GM19238 (cell line): ENCODE measurements at regions not wholly inside any gene's neighbourhood (a gene's known extent, or its start where the extent isn't known, plus 50 kb on each side); places are given as distances from the start of the nearest gene placed in this dataset.
"Not testable (repeated sequence)": the region's sequence is repeated elsewhere in the genome, so short reads cannot be mapped to it uniquely, and the experiment has no call there.

Source experiments
- DNase-seq: peaks from one replicate; pipeline ENCODE4 v3.0.0; 2011; ENCODE audit warnings: low spot score; ENCODE audit not compliant: insufficient read length

DNA sequence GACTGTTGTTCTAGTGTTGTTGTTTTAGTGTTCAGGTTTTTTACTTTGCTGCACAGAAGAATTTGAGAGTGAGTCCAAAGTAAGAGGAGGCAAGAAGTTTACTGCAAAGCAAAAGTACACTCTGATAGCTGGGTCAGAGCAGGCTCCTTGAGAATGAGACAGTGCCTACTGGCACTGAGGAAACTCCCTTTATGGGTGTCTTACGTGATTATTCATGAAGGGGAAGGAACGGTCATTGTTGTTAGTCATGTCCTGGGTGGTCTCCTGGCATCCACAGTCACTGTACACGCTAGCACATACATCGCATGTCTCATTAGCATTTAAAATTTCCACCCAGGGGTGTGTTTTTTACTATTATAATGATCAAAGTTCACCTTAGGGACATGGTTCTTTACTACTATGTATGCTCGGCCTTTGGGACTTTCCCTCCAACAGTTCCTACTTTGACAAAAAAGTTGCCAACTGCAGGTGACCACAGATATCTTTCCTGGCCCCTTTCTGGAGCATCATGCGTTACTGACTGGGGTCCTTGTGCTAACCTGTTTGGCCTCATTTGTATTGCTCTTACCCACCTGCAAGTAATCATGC, 688.9 kb upstream of the AMOT start:
- DNase-seq, result no peak

DNA sequence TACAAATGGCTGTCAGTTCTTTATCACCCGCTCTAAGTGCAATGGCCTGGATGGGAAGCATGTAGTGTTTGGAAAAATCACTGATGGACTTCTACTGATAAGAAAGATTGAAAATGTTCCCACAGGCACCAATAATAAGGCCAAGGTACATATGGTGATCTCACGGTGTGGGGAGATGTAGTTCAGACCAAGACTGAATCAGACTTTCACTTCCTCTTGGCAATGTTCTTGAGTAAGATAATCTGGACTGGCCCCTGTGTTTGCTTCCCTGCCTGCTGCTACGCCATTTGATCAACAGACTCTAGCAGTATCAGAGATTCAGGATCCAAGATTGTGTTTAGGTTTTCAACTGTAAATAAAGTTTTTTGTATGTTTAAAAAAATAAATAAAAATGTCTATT, 682.2 kb upstream of the AMOT start:
- no peak for DNase-seq

DNA sequence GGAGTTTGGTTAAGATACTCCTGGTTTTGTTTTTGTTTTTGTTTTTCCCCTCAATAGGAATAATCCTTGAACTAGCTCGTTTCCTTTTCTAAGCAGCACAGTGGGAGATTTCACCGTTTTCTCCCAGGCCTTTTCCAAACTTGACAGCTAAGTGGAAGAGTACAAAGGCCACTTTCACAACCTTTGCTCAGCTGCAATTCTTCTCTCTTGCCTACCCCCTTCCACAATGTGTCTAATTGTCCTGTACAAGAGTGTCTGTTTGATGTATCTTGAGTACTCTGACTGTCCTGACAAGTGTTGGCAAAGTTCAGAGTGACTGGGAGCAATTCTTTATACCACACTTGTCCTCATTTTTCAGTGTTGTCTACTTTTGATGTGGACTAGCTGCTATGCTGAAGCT, 674.3 kb upstream of the AMOT start:
- DNase-seq, result no peak

DNA sequence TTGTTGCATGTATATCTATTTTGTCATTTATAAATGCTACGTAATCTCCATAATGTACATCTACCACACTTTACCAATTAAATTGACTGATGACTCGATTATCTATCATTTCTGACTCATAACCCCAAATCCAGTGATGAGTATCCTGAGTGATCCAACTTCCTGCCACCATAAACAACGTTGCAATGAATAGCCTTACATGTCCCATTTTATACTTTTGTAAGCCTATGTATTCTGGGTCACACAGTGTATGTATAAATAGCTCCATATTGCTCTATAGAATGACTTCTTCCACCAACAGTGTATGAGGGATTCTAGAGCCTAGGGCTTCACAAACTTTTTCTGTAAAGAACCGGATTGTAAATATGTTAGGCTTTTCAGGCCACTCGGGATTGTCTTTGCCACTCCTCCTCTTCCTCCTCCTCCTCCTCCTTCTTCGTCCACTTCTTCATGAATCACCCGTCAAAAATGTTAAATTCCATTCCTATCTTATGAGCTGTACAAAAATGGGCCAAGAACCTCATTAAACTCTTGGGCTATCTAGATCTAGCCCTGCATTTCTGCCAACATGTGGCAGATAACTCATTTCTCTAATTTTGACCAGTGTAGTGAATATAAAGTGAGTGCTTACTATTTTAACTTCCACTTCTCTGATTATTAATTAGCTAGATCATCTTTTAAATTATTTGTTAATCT, 672.2 kb upstream of the AMOT start:
- DNase-seq, result no peak

DNA sequence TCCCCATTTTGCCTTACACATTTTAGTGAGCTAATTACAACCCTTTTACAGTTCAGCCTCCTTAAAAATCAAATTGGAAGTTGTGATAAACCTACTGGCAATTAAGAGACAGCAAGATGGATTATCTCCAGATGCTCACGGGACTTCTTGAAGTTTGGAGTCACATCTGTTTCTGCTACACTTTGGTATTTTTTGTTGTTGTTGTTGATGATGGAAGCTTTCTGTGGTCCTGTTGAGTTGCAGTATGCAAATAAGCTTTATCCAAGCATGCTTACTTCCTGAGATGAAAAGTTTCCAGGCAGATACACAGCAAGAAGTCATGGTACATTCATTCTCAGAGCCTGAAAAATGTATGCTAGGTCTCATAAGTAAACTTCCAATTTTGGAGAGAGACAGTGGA, 670.0 kb upstream of the AMOT start:
- DNase-seq, result no peak

DNA sequence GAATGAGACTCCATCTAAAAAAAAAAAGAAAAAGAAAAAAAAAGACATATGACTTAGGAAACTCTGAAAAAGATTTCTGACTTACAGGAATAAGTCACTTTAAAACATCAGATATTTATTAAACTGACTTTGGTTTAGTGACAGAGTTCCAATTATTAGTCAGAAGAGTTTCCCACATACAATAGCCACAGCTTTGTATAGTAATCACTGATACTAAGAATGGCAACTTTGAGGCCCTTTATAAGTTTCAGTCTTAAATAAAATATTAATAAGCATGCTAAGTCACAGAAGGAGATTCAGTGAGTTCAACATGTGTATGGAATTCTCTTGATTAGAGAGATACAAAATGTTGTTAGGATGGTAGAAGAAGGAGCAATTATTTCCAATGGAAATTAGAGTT, 652.3 kb upstream of the AMOT start:
- no peak for DNase-seq

DNA sequence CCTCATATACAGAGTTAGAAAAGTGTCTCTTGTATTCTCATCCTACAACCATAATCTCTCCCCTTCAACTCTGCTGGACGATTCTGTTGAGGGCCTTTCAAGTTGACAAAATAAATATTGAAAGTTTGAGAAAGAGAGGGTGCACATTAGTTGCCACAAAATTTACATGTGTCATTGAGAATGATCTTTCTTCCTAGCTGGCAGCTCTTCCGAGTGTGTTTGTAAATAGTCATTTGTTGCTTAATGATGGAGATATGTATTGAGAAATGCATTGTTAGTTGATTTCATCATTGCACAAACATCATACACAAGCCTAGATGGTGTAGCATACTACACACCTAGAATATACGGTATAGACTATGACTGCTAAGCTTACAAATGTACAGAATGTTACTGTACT, 632.8 kb upstream of the AMOT start:
- no peak for DNase-seq

DNA sequence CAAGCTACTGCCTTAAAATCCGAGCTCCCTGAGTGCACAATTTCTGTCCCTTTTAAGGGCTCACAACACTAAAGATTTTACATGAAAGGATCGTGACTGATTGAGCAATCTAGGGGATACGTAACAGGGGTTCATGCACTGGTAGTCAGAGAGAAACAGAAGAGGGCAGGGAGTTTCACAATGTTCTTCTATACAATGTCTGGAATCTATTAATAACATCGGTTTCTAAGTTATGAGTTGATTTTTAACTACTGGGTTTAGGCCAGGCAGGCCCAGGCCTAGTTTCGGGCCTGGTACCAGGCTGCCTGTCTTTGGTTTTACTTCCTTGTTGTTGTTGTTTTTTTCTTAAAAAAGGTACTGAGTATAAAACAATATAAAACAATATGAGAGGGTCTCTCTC, 632.4 kb upstream of the AMOT start:
- not testable (repeated sequence) for DNase-seq

DNA sequence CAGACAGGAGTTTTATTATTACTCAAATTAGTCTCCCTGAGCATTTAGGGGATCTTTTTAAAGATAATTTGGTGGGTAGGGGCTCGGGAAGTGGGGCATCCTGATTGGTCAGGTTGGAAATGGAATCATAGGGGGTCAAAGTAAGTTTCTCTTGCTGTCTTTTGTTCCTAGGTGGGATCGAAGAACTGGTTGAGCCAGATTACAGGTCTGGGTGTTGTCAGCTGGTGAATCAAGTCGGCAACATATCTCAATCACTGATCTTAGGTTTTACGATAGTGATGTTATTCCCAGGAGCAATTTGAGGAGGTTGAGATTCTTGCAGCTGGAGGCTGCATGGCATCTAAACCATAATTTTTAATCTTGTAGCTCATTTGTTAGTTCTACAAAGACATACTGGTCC, 629.5 kb upstream of the AMOT start:
- no peak for DNase-seq

DNA sequence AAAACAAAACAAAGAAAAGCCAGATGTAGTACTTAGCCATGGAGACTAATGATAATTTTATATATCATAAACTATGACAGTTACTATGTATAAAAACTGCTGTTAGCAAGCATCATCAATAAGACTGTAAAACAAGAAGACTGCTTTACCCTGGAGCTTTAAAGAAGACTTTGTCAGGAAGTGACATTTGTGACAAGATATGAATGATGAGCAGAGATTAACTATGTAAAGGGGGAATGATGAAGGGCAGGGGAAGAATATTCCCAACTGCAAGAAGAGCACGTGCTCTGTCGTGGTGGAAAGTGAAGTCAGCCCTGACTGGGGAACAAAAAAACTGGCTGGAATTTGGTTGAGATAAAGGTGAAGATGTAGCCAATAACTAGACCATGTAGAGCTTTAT, 617.1 kb upstream of the AMOT start:
- no peak for DNase-seq

DNA sequence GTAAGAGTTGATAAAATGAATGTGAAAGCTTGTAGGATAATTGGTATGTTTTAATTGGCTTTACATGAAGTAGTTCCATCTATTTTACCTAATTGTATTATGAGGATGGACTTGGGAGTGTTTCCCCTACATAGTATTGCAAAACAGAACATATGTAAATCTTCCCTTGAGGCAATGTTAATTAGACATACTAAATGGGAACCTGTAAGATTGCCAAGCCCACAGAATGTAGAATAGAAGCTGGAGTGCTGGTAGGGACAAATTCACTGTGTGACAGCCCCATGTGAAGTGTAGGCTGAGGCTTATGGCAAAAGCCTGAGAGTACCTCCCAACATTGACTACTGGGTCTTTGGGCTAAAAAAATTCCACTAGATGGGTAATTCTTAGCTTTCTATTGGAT, 615.0 kb upstream of the AMOT start:
- no peak for DNase-seq

DNA sequence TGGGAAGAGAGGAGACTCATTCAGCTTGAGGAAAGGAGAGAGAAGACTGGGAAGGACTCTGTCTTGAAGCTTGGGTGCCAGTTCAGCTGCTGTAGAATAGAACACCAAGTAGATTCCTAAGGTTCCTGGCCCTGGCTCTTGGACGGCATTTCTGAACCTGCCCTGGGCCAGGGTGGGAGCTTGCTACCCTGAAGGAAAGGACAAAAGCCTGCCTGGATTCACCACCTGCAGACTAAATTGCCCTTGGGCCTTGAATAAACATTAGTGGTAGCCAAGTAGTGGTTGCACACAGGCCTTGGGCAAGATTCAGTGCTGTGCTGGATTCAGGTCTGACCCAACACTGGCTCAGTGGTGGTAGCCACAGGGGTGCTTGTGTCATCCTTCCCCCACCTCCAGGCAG, 588.4 kb upstream of the AMOT start:
- DNase-seq, result no peak

DNA sequence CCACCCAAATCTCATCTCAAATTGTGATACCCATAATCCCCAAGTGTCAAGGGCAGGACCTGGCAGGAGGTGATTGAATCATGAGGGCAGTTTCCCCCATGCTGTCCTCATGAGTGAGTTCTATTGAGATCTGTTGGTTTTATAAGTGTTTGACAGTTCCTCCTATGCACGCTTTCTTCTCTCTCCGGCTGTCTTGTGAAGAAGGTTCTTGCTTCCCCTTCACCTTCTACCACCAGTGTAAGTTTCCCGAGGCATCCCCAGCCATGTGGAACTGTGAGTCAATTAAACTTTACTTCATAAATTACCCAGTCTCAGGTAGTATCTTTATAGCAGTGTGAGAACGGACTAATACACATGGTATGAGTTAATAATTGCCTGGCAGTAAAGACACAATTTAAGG, 581.7 kb upstream of the AMOT start:
- no peak for DNase-seq

DNA sequence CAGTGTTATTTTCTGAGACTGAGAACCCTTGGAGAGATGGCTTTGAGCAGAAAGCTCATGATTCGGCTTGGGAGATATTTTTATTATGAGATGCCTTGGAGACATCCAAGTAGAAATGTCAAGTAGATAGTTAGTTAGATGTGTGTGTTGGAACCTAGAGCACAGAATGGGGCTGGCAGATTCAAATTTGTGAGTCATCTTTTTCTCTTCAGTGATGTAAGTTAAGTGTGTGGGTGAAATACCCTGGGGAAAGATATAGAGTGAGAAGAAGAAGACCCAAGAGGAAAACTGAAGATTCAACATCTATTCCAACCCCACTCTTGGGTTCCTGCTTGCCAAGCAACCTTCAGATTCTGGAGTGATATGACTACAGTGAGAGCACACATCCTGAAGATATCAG, 580.8 kb upstream of the AMOT start:
- DNase-seq, result no peak

DNA sequence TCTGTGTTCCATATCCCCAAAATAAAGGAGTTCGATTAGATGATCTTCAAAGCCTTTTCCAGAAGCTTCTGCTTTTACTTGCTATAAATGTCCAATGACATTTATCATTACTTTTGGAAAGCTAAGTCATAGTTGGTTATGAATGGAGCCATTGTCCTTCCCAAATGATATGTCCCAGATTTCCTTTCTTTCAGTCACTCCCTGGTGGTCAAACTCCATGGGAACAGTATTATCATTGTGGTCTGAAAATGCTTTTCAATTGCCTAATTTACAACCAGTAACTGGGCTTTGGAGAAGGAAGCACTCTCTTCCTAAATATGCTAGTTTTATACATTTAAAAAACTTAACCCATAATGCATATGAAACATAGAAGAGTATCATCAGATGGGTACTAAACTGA, 571.5 kb upstream of the AMOT start:
- DNase-seq, result no peak

DNA sequence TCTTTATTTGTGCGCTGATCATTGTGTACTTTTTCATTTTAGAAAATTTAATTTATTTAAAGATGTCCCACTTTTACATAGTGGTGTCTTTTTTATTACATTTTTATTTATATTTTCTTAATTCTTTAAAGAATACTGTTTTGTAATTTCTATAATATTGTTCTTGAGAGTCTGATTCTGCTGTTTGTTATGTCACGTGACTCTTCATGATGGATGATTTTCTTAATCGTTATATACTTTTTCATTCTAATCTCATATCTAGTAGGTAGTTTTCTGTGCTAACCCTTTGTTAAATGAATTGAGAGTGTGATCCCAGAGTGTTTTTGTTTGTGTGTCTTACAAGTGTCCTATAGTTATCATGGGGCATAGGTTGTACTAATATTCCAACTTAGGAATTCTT, 568.2 kb upstream of the AMOT start:
- no peak for DNase-seq

DNA sequence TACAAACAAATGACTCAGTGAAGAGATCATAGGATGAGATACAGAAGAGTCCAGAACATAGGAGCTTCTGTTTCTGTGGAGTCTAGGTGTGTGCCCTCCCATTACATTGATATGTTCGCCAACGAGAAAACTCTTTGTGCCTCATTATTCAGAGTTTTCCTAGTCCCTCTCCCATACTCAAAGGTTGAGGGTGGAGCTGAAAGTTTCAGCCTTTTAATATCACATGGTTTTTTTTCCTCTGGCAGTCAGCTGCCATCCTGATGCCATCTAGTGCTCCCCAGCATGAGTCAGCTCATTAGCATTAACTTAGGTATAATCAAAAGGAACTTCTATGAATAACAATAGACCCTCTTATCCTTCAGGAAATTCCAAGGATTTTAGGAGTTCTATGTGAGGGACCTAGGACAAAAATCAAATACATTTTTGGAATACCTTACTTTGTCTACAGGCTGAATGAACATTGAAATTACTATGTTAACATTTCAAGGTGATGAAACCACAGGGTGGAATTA, 559.6 kb upstream of the AMOT start:
- no peak for DNase-seq

DNA sequence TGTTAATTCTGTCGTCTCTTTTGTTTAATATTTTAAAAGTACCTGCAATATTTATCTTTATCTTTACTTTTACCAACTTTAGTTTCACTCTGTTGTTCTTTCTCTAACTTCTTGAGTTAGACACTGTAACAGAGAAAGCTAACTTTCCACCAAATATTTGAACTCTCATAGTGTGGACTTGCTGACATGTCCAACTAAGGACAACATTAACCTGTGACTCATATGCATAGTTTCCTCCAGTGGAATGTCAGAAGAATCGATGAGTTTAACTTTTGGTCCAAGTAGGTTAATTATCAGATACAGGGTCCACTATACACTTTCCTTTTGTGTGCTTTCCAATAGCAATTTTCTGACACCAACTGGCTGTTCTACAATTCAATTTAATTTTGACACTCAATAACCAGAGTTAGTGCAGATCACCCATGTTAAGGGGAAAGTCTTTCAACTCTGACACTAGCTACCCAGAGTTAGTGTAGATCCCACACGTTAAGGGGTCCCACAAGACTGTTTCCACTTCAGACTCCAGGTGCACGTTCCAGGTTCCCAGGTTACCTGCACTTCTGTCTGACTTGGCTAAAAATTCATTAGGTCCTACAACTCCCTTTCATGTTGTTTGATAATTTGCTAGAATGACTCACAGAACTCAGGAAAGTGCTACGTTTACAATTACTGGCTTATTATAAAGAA, 559.0 kb upstream of the AMOT start:
- no peak for DNase-seq

DNA sequence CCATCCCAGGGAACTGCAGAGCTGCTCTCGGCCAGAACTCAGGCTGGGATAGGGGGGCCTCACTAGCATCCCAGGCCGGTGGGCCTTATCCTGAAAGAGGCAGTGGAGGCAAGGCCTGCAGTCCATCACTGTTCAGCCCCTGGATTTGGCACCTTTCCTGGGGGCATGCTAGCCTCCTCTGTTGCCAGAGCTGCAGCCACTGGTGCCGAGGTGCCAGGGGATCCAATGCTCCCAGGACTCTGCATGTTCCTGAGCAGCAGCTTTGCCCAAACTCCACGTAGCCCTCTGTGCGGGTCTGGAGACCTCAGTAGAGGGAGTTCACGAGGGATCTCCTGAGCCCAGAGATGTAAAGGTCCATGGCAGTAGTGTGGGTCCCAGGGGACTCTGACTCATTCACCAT, 551.7 kb upstream of the AMOT start:
- DNase-seq, result no peak

DNA sequence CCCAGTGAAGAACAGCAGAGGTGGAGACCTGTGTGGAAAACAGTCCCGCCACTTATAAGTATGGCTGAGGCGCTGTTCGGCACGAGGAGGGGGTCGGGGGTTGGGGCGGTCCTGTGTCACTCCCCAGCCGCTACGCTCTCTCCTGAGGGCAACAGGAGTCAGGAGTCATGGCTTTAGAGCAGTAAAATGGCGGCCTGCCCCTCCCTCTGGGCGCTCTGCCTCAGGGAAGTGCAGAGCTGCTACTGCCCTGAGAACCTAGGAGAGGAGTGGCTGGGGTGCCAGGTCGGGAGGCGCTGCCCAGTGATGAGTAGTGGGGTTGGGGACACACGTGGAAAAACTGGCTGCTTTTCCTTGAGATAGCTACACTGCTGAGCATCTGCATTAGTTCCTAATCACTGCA, 551.2 kb upstream of the AMOT start:
- no peak for DNase-seq

DNA sequence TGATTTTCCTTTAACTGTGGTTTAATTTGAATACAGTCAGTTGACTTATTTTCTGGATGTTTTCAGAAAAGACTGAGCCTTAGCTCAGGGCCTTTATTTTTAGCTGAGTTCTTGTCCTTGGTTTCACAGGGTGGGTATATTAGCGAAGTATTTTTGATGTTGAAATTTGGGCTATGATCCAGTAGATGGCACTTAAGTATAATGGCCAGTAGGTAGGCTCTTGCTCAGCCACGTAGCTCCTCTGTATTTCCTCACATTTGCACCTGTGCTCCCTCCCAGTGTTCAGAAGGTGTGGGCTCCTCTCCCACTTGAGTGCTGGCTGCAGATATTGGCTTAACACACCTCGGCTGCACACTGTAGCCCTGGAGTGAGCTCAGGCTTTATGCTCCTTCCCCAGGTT, 549.9 kb upstream of the AMOT start:
- no peak for DNase-seq

DNA sequence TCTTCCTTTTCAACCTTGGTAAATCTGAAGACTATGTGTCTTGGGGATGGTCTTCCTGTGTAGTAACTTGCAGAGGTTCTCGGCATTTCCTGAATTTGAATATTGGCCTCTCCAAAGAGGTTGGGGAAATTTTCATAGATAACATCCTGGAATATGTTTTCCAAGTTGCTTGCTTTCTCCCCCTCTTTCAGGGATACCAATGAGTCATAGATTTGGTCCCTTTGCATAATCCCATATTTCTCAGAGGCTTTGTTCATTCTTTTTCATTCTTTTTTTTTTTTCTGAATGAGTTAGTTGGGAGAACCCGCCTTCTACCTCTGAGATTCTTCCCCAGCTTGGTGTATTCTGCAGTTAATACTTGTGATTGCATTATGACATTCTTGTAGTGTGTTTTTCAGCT, 549.2 kb upstream of the AMOT start:
- DNase-seq, result no peak

DNA sequence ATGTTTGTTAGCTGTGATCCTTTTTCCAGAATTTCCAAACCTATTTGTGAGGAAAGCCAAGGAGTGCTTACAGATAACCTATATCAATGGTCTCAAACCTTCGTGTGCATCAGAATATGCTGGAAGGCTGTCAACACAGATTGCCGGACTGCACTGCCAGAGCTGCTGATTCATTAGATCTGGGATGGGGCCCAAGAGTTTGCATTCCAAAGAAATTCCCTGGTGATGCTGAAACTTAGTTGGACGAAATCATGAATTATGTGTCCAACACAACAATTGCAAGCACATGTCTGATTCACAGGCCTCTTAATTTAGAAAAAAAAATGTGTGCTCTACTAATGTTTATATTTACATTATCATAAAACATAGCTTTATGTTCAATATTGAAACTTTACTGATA, 544.0 kb upstream of the AMOT start:
- no peak for DNase-seq
